ENCODE measurements at regions not wholly inside any gene's neighbourhood (a gene's known extent, or its start where the extent isn't known, plus 50 kb on each side); places are given as distances from the start of the nearest gene placed in this dataset.
"Not testable (repeated sequence)": the region's sequence is repeated elsewhere in the genome, so short reads cannot be mapped to it uniquely, and the experiment has no call there.

GRCh38 chr22:48821346-48821690 lies 1006.4 kb downstream of the BRD1 start:
- TF ChIP-seq, protein P1, sequence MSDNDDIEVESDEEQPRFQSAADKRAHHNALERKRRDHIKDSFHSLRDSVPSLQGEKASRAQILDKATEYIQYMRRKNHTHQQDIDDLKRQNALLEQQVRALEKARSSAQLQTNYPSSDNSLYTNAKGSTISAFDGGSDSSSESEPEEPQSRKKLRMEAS (IDR thresholded peaks at IDR 0.05; ENCODE audit: low read depth, low read length) = no peak
- TF ChIP-seq, protein P2, sequence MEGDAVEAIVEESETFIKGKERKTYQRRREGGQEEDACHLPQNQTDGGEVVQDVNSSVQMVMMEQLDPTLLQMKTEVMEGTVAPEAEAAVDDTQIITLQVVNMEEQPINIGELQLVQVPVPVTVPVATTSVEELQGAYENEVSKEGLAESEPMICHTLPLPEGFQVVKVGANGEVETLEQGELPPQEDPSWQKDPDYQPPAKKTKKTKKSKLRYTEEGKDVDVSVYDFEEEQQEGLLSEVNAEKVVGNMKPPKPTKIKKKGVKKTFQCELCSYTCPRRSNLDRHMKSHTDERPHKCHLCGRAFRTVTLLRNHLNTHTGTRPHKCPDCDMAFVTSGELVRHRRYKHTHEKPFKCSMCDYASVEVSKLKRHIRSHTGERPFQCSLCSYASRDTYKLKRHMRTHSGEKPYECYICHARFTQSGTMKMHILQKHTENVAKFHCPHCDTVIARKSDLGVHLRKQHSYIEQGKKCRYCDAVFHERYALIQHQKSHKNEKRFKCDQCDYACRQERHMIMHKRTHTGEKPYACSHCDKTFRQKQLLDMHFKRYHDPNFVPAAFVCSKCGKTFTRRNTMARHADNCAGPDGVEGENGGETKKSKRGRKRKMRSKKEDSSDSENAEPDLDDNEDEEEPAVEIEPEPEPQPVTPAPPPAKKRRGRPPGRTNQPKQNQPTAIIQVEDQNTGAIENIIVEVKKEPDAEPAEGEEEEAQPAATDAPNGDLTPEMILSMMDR (IDR thresholded peaks at IDR 0.05; ENCODE audit: low read depth, low read length) = no peak
- no peak for TF ChIP-seq POLR2A (IDR thresholded peaks at IDR 0.05; ENCODE audit: extremely low read depth, insufficient read length)
- no peak for TF ChIP-seq MYC (IDR thresholded peaks at IDR 0.05; ENCODE audit: low read depth, low read length)
- H3K4me3 ChIP-seq (ENCODE audit: low read depth, low read length) = no peak overlapping the region
- no peak for DNase-seq (ENCODE audit: low read depth)

GRCh38 chr22:48820481-48821345 lies 1007.0 kb downstream of the BRD1 start:
- no peak overlapping the region for H3K4me3 ChIP-seq (ENCODE audit: low read depth, low read length)
- TF ChIP-seq, protein P2 (IDR thresholded peaks at IDR 0.05; ENCODE audit: low read depth, low read length) = no peak
- TF ChIP-seq, protein P1 (IDR thresholded peaks at IDR 0.05; ENCODE audit: low read depth, low read length) = no peak
- TF ChIP-seq POLR2A (IDR thresholded peaks at IDR 0.05; ENCODE audit: extremely low read depth, insufficient read length) (no peak), MYC (IDR thresholded peaks at IDR 0.05; ENCODE audit: low read depth, low read length) (no peak)
- no peak for DNase-seq (ENCODE audit: low read depth)

- no peak overlapping the region for H3K4me3 ChIP-seq (ENCODE audit: low read depth, low read length)
- no peak for DNase-seq (ENCODE audit: low read depth)
- TF ChIP-seq MYC (IDR thresholded peaks at IDR 0.05; ENCODE audit: low read depth, low read length) (no peak), POLR2A (IDR thresholded peaks at IDR 0.05; ENCODE audit: extremely low read depth, insufficient read length) (no peak)
- TF ChIP-seq, protein P2 (IDR thresholded peaks at IDR 0.05; ENCODE audit: low read depth, low read length) = no peak
- TF ChIP-seq, protein P1 (IDR thresholded peaks at IDR 0.05; ENCODE audit: low read depth, low read length) = no peak
These were observed 1007.7 kb downstream of the BRD1 start for GRCh38 chr22:48819961-48820360.

GRCh38 chr22:48819232-48819631 lies 1008.4 kb downstream of the BRD1 start:
- no peak for DNase-seq (ENCODE audit: low read depth)
- TF ChIP-seq POLR2A (IDR thresholded peaks at IDR 0.05; ENCODE audit: extremely low read depth, insufficient read length) (no peak), MYC (IDR thresholded peaks at IDR 0.05; ENCODE audit: low read depth, low read length) (no peak)
- TF ChIP-seq, protein P1 (IDR thresholded peaks at IDR 0.05; ENCODE audit: low read depth, low read length) = no peak
- TF ChIP-seq, protein P2 (IDR thresholded peaks at IDR 0.05; ENCODE audit: low read depth, low read length) = no peak
- H3K4me3 ChIP-seq (ENCODE audit: low read depth, low read length) = no peak overlapping the region

DNA sequence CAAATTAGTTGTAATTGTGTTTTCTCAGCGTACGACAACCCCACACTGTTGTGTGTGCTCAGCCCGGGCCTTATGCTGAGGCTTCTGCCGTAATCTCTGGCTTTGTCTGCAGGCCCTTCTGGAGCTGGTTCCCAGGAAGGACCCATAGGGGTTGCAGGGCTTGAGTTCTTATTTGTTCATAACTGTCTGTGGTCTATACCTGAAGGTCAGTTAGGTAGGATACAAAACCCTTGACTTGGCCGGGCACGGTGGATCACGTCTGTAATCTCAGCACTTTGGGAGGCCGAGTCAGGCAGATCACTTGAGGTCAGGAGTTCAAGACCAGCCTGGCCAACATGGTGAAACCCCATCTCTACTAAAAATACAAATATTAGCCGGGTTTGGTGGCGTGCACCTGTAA lies 1010.2 kb downstream of the BRD1 start:
- not testable (repeated sequence) for DNase-seq (ENCODE audit: low read depth); H3K4me3 ChIP-seq (ENCODE audit: low read depth, low read length)

GRCh38 chr22:48811885-48812284 lies 1015.8 kb downstream of the BRD1 start:
- TF ChIP-seq POLR2A (IDR thresholded peaks at IDR 0.05; ENCODE audit: extremely low read depth, insufficient read length) = no peak
- no peak for TF ChIP-seq MYC (IDR thresholded peaks at IDR 0.05; ENCODE audit: low read depth, low read length)
- TF ChIP-seq, protein P2 (IDR thresholded peaks at IDR 0.05; ENCODE audit: low read depth, low read length) = no peak
- TF ChIP-seq, protein P1 (IDR thresholded peaks at IDR 0.05; ENCODE audit: low read depth, low read length) = no peak
- no peak overlapping the region for H3K4me3 ChIP-seq (ENCODE audit: low read depth, low read length)
- DNase-seq (ENCODE audit: low read depth) = no peak

All from NB4 (cell line).